GM12878 (cell line): ENCODE measurements at regions not wholly inside any gene's neighbourhood (a gene's known extent, or its start where the extent isn't known, plus 50 kb on each side); places are given as distances from the start of the nearest gene placed in this dataset.

Experiments used
- ASH2L ChIP-seq: fragments of 300-600, 200-600 bp; sonication (generic); IDR thresholded peaks from 2 replicates; pipeline ENCODE4 v1.6.1; 2017; ENCODE audit warnings: low read depth, mild to moderate bottlenecking, borderline replicate concordance
- CHD4 ChIP-seq: fragments of 200-600 bp; sonication (generic); IDR thresholded peaks from 2 replicates; pipeline ENCODE4 v1.6.1; 2016; ENCODE audit warnings: mild to moderate bottlenecking
- PBX3 ChIP-seq: IDR thresholded peaks from 2 replicates; pipeline ENCODE4 v1.6.1; 2011; ENCODE audit warnings: mild to moderate bottlenecking, low read depth, low read length, moderate library complexity; ENCODE audit not compliant: insufficient replicate concordance
- RBBP5 ChIP-seq: fragments of 200-600 bp; sonication (generic); conservative IDR thresholded peaks from 2 replicates; pipeline ENCODE4 v1.6.1; 2016
- RCOR1 ChIP-seq: conservative IDR thresholded peaks from 2 replicates; pipeline ENCODE4 v1.6.1; 2012; ENCODE audit warnings: low read depth, low read length, improper control_type of control experiment
- SUZ12 ChIP-seq: fragments of 200-600 bp; sonication (generic); IDR thresholded peaks from one replicate; pipeline ENCODE4 v1.6.1; 2018; ENCODE audit warnings: antibody characterized with exemption, mild to moderate bottlenecking; ENCODE audit not compliant: unreplicated experiment
- TCF12 ChIP-seq: IDR thresholded peaks from 2 replicates; pipeline ENCODE4 v1.6.1; 2011; ENCODE audit warnings: low read depth, mild to moderate bottlenecking, low read length
- TCF7 ChIP-seq: IDR thresholded peaks from 2 replicates; pipeline ENCODE4 v1.6.1; 2014; ENCODE audit warnings: antibody characterized with exemption, borderline replicate concordance
- ZBTB4 ChIP-seq: fragments of 450-650 bp; formaldehyde crosslinking; IDR thresholded peaks from 2 replicates; pipeline ENCODE4 v1.4.0; 2022; ENCODE audit warnings: mild to moderate bottlenecking, moderate library complexity
- ZNF24 ChIP-seq: fragments of 450-650 bp; IDR thresholded peaks from 2 replicates; pipeline ENCODE4 v1.6.1; 2017; ENCODE audit warnings: antibody characterized with exemption, mild to moderate bottlenecking

GRCh38 chr4:187883049-187883448 lies 112.5 kb upstream of the ZFP42 start (continued):
- TF ChIP-seq ZBTB4 (CRISPR knock-in tag) = no peak
- no peak for TF ChIP-seq RCOR1
- TF ChIP-seq TCF12 = no peak
- TF ChIP-seq PBX3 = no peak
- no peak for TF ChIP-seq RBBP5
- no peak for TF ChIP-seq CHD4
- no peak for TF ChIP-seq TCF7
- TF ChIP-seq ZNF24 = no peak
- no peak for TF ChIP-seq SUZ12
- TF ChIP-seq ASH2L = no peak
